IMR-90 (cell line): ENCODE measurements at regions not wholly inside any gene's neighbourhood (a gene's known extent, or its start where the extent isn't known, plus 50 kb on each side); places are given as distances from the start of the nearest gene placed in this dataset.

ENCODE experiments used
- BHLHE40 ChIP-seq: fragments of 150-350 bp; IDR thresholded peaks from 2 replicates; pipeline ENCODE4 v1.6.1; 2016; ENCODE audit warnings: mild to moderate bottlenecking, low read depth, low read length
- CEBPB ChIP-seq: IDR thresholded peaks from 2 replicates; pipeline ENCODE4 v1.6.1; 2012; ENCODE audit warnings: low read depth, low read length, improper control_type of control experiment
- CHD1 ChIP-seq: IDR thresholded peaks from 2 replicates; pipeline ENCODE4 v1.6.1; 2012; ENCODE audit warnings: low read depth, low read length, improper control_type of control experiment
- CTCF ChIP-seq: conservative IDR thresholded peaks from 2 replicates; pipeline ENCODE4 v1.5.1; 2012; ENCODE audit warnings: mild to moderate bottlenecking, low read depth, low read length, improper control_type of control experiment
- ELK1 ChIP-seq: fragments of 150-350 bp; IDR thresholded peaks from 2 replicates; pipeline ENCODE4 v1.6.1; 2016; ENCODE audit warnings: low read depth, mild to moderate bottlenecking, low read length, moderate library complexity, borderline replicate concordance
- MAZ ChIP-seq: IDR thresholded peaks from 2 replicates; pipeline ENCODE4 v1.6.1; 2012; ENCODE audit warnings: low read depth, mild to moderate bottlenecking, low read length, improper control_type of control experiment, moderate library complexity, borderline replicate concordance
- POLR2A ChIP-seq: IDR thresholded peaks from 2 replicates; pipeline ENCODE4 v1.6.1; 2012; ENCODE audit warnings: mild to moderate bottlenecking, low read depth, low read length
- RCOR1 ChIP-seq: IDR thresholded peaks from 2 replicates; pipeline ENCODE4 v1.6.1; 2012; ENCODE audit warnings: mild to moderate bottlenecking, low read length, improper control_type of control experiment; ENCODE audit not compliant: insufficient replicate concordance

GRCh38 chr15:31255176-31255510 is 71.5 kb upstream of the KLF13 start:
- no peak for TF ChIP-seq CHD1
- no peak for TF ChIP-seq CTCF
- TF ChIP-seq POLR2A = no peak
- no peak for TF ChIP-seq RCOR1
- no peak for TF ChIP-seq BHLHE40
- no peak for TF ChIP-seq MAZ
- TF ChIP-seq ELK1 = no peak
- TF ChIP-seq CEBPB = no peak
